Skin epidermis (tissue), 12 donors: ENCODE measurements at regions not wholly inside any gene's neighbourhood (a gene's known extent, or its start where the extent isn't known, plus 50 kb on each side); places are given as distances from the start of the nearest gene placed in this dataset.
"Not testable (repeated sequence)": the region's sequence is repeated elsewhere in the genome, so short reads cannot be mapped to it uniquely, and the experiment has no call there.

Experiments
- H3K27ac ChIP-seq, 21 experiments: fragments of 200-600 bp; sonication (generic) in 11 of 21; one replicate each; pipeline ENCODE4 v1.5.0; 2020; ENCODE audit warnings: mild to moderate bottlenecking in 3 of 21, inconsistent platforms in 2 of 21, moderate library complexity in 2 of 21
- H3K4me3 ChIP-seq, 7 experiments: fragments of 200-600 bp; sonication (generic) in 2 of 7; one replicate each; pipeline ENCODE4 v1.5.0; 2020; ENCODE audit warnings: inconsistent platforms in 2 of 7, mild to moderate bottlenecking in 2 of 7, moderate library complexity in 1 of 7

- H3K27ac ChIP-seq, result no peak overlapping the region
- no peak overlapping the region for H3K4me3 ChIP-seq
Measured at GRCh38 chr7:66557214-66558200, 71.2 kb upstream of the KCTD7 start.

- Histone ChIP-seq H3K4me3 (no peak overlapping the region), H3K27ac (no peak overlapping the region)
Measured at GRCh38 chr7:66558201-66558641, 70.5 kb upstream of the KCTD7 start.

GRCh38 chr7:66558660-66559465, 69.8 kb upstream of the KCTD7 start:
- H3K27ac ChIP-seq, result no peak overlapping the region
- H3K4me3 ChIP-seq, result no peak overlapping the region

GRCh38 chr7:66564045-66564444, 64.6 kb upstream of the KCTD7 start:
- no peak overlapping the region for H3K27ac ChIP-seq
- H3K4me3 ChIP-seq, result no peak overlapping the region

GRCh38 chr7:66570179-66570578, 58.5 kb upstream of the KCTD7 start:
- H3K4me3 ChIP-seq, H3K27ac ChIP-seq: not testable (repeated sequence)

GRCh38 chr7:66571568-66571967, 57.1 kb upstream of the KCTD7 start:
- Histone ChIP-seq H3K4me3 (no peak overlapping the region), H3K27ac (no peak overlapping the region)

- H3K4me3 ChIP-seq, H3K27ac ChIP-seq: not testable (repeated sequence)
Measured at GRCh38 chr7:66573782-66574495, 54.7 kb upstream of the KCTD7 start.

- not testable (repeated sequence) for H3K4me3 ChIP-seq, H3K27ac ChIP-seq
Measured at GRCh38 chr7:66574768-66575167, 53.9 kb upstream of the KCTD7 start.

- no peak overlapping the region for H3K4me3 ChIP-seq
- H3K27ac ChIP-seq, result no peak overlapping the region
Measured at GRCh38 chr7:66575398-66575797, 53.3 kb upstream of the KCTD7 start.

GRCh38 chr7:66576646-66577045, 52.0 kb upstream of the KCTD7 start:
- H3K27ac ChIP-seq, result no peak overlapping the region

More at GRCh38 chr7:66576646-66577045, 52.0 kb upstream of the KCTD7 start:
- no peak overlapping the region for H3K4me3 ChIP-seq
